CD4-positive, alpha-beta T cell (primary cell): ENCODE measurements at regions not wholly inside any gene's neighbourhood (a gene's known extent, or its start where the extent isn't known, plus 50 kb on each side); places are given as distances from the start of the nearest gene placed in this dataset.

ENCODE experiments used
- ATAC-seq: fragments of 200-7000 bp; cut with Tn5 transposase; one replicate; pipeline ENCODE4 v1.10.0; 2022; ENCODE audit warnings: mild to moderate bottlenecking; ENCODE audit not compliant: poor library complexity
- CTCF ChIA-PET: fragments of 350-600 bp; sonication (Branson Sonifier 250); formaldehyde crosslinking; loops from one replicate; lab custom pipeline; 2021; ENCODE audit warnings: antibody characterized with exemption, inconsistent platforms; lab: Charles Lee
- POLR2A ChIA-PET: fragments of 350-600 bp; sonication (Branson Sonifier 250); formaldehyde crosslinking; loops from one replicate; lab custom pipeline; 2021; ENCODE audit warnings: antibody characterized with exemption, inconsistent platforms; lab: Charles Lee
- DNase-seq, 14 experiments: peaks; one replicate each; pipeline ENCODE4 v3.0.0-alpha.2; 2013 to 2020; ENCODE audit warnings: mixed read lengths in 2 of 14
- H3K27ac ChIP-seq, 2 donors: one replicate each; pipeline versions ENCODE4 v1.5.1 to v1.7.0; 2013; ENCODE audit warnings: low read length in 2 of 2, low read depth in 1 of 2, mild to moderate bottlenecking in 1 of 2
- H3K27me3 ChIP-seq, 2 experiments: 1 replicate in 1 of 2; 2 replicates in 1 of 2; pipeline versions ENCODE4 v1.6.1 to v1.7.0; 2013; ENCODE audit warnings: low read length in 2 of 2, control low read depth in 1 of 2, mild to moderate bottlenecking in 1 of 2, moderate library complexity in 1 of 2; ENCODE audit not compliant: insufficient read depth in 2 of 2, control insufficient read depth in 1 of 2
- H3K36me3 ChIP-seq: one replicate; pipeline ENCODE4 v1.6.1; 2013; ENCODE audit warnings: low read length, control low read depth; ENCODE audit not compliant: insufficient read depth
- H3K4me1 ChIP-seq: one replicate; pipeline ENCODE4 v1.6.1; 2013; ENCODE audit warnings: low read length, control low read depth; ENCODE audit not compliant: insufficient read depth
- H3K4me3 ChIP-seq: one replicate; pipeline ENCODE4 v1.5.1; 2013; ENCODE audit warnings: mild to moderate bottlenecking, low read length, moderate library complexity
- H3K9me3 ChIP-seq, 2 experiments: 1 replicate in 1 of 2; 2 replicates in 1 of 2; pipeline versions ENCODE4 v1.6.1 to v1.7.0; 2013; ENCODE audit warnings: low read length in 2 of 2, mild to moderate bottlenecking in 2 of 2, control low read depth in 1 of 2, moderate library complexity in 1 of 2; ENCODE audit not compliant: control insufficient read depth in 1 of 2, insufficient read depth in 1 of 2
- H3K27ac Mint-ChIP-seq: one replicate; pipeline ENCODE4 v1.8.0; 2020; ENCODE audit warnings: mixed read lengths
- H3K27me3 Mint-ChIP-seq: one replicate; pipeline ENCODE4 v1.8.0; 2021; ENCODE audit warnings: mixed read lengths
- H3K36me3 Mint-ChIP-seq: one replicate; pipeline ENCODE4 v1.8.0; 2021; ENCODE audit warnings: low read depth, mixed read lengths
- H3K4me1 Mint-ChIP-seq: one replicate; pipeline ENCODE4 v1.8.0; 2021; ENCODE audit warnings: low read depth, mixed read lengths
- H3K4me3 Mint-ChIP-seq: one replicate; pipeline ENCODE4 v1.8.0; 2020; ENCODE audit warnings: mild to moderate bottlenecking, mixed read lengths
- H3K9me3 Mint-ChIP-seq: one replicate; pipeline ENCODE4 v1.8.0; 2020; ENCODE audit warnings: mixed read lengths
- CTCF ChIP-seq: fragments of 200-600 bp; IDR thresholded peaks from one replicate; pipeline ENCODE4 v1.8.0; 2022; ENCODE audit warnings: antibody characterized with exemption, mild to moderate bottlenecking
- intact Hi-C, 2 experiments: fragments of 100-400 bp; cut with DNase I in 1 of 2; cut with micrococcal nuclease in 1 of 2; formaldehyde crosslinking; loops; one replicate each; pipeline versions ENCODE4 v1.15.1 to v1.9.0; 2023 to 2025; cut with DNase I, micrococcal nuclease

- Histone ChIP-seq H3K9me3 (peaks cover 0 to 11% of the 10 kb centered on the region in 2 experiments), H3K4me1 (no peaks in the 10 kb centered on the region), H3K36me3 (no peaks in the 10 kb centered on the region), H3K4me3 (no peak overlapping the region), H3K27me3 (no peaks in the 10 kb centered on the region), H3K27ac (no peak overlapping the region)
- DNase-seq = no peak
- H3K27ac Mint-ChIP-seq = no peak overlapping the region
- H3K36me3 Mint-ChIP-seq = no peaks in the 10 kb centered on the region
- H3K27me3 Mint-ChIP-seq = no peaks in the 10 kb centered on the region
- intact Hi-C loops = no loop called here
- CTCF ChIA-PET = no interaction called here
- POLR2A ChIA-PET = interaction anchor here (1.0 kb wide), 1 partner anchor 14 kb away, joined by 3 read pairs; no protein-coding TSS in a partner anchor
- H3K9me3 Mint-ChIP-seq = peaks cover 4% of the 10 kb centered on the region
- no peaks in the 10 kb centered on the region for H3K4me1 Mint-ChIP-seq
- no peak for ATAC-seq
- H3K4me3 Mint-ChIP-seq = no peak overlapping the region
- no peak for TF ChIP-seq CTCF
These were observed 1094.7 kb upstream of the DDX18 start for GRCh38 chr2:116719836-116720235.

GRCh38 chr2:116724550-116724949 is 1089.9 kb upstream of the DDX18 start:
- Histone ChIP-seq H3K9me3 (peaks cover 0 to 11% of the 10 kb centered on the region in 2 experiments), H3K27me3 (no peaks in the 10 kb centered on the region), H3K27ac (no peak overlapping the region), H3K4me1 (no peaks in the 10 kb centered on the region), H3K36me3 (no peaks in the 10 kb centered on the region), H3K4me3 (no peak overlapping the region)
- no peak for TF ChIP-seq CTCF
- no peaks in the 10 kb centered on the region for H3K27me3 Mint-ChIP-seq
- DNase-seq = no peak
- ATAC-seq = no peak
- no peak overlapping the region for H3K27ac Mint-ChIP-seq
- H3K36me3 Mint-ChIP-seq = no peaks in the 10 kb centered on the region
- intact Hi-C loops = no loop called here
- H3K4me3 Mint-ChIP-seq = no peak overlapping the region
- ChIA-PET CTCF (no interaction called here), POLR2A (no interaction called here)
- peaks cover 8% of the 10 kb centered on the region for H3K9me3 Mint-ChIP-seq
- no peaks in the 10 kb centered on the region for H3K4me1 Mint-ChIP-seq

GRCh38 chr2:116732322-116732721 is 1082.2 kb upstream of the DDX18 start:
- CTCF ChIA-PET = no interaction called here

More at GRCh38 chr2:116732322-116732721, 1082.2 kb upstream of the DDX18 start:
- H3K27ac Mint-ChIP-seq = no peak overlapping the region
- no peaks in the 10 kb centered on the region for H3K27me3 ChIP-seq
- DNase-seq = no peak
- H3K4me3 Mint-ChIP-seq = no peak overlapping the region
- intact Hi-C loops = no loop called here
- no peaks in the 10 kb centered on the region for H3K9me3 ChIP-seq
- no peak overlapping the region for H3K4me3 ChIP-seq
- no peaks in the 10 kb centered on the region for H3K36me3 Mint-ChIP-seq
- H3K9me3 Mint-ChIP-seq = peaks cover 4% of the 10 kb centered on the region
- TF ChIP-seq CTCF = no peak
- POLR2A ChIA-PET = no interaction called here
- H3K27ac ChIP-seq = no peak overlapping the region
- no peaks in the 10 kb centered on the region for H3K4me1 ChIP-seq
- no peak for ATAC-seq
- no peaks in the 10 kb centered on the region for H3K36me3 ChIP-seq
- no peaks in the 10 kb centered on the region for H3K27me3 Mint-ChIP-seq
- H3K4me1 Mint-ChIP-seq = no peaks in the 10 kb centered on the region
